GM12878 (cell line): ENCODE measurements at regions not wholly inside any gene's neighbourhood (a gene's known extent, or its start where the extent isn't known, plus 50 kb on each side); places are given as distances from the start of the nearest gene placed in this dataset. TPM values are rescaled to one million over a fixed set of nuclear protein-coding genes. Genes with fewer than 3 reads are reported as not detected.
"Not testable (repeated sequence)": the region's sequence is repeated elsewhere in the genome, so short reads cannot be mapped to it uniquely, and the experiment has no call there.

Experiments
- ATAC-seq: fragments of 200-7000 bp; cut with Tn5 transposase; 3 replicates; pipeline ENCODE4 v1.9.1; 2020; ENCODE audit warnings: mild to moderate bottlenecking, moderate library complexity
- BruUV-seq: library from RNA; stranded (reverse); fragments of 400-500 nt; replicated peaks from 2 replicates; lab custom pipeline; 2021; lab: Mats Ljungman, UMichigan
- CTCF ChIA-PET: fragments of 300-600 bp; sonication (Branson Sonifier 250); formaldehyde crosslinking; extraction: SDS; loops from one replicate; lab custom pipeline; 2021; ENCODE audit warnings: inconsistent platforms; lab: Yijun Ruan, JAX
- POLR2A ChIA-PET: fragments of 350-600 bp; formaldehyde crosslinking; extraction: SDS; loops from one replicate; lab custom pipeline; 2021; ENCODE audit warnings: inconsistent platforms; lab: Charles Lee
- RAD21 ChIA-PET: fragments of 300-600 bp; sonication (Branson Sonifier 250); formaldehyde crosslinking; loops from one replicate; lab custom pipeline; 2023; ENCODE audit warnings: antibody characterized with exemption; ENCODE audit not compliant: unreplicated experiment; lab: Charles Lee
- SMC1A ChIA-PET: fragments of 300-600 bp; sonication (Branson Sonifier 250); formaldehyde crosslinking; loops from one replicate; lab custom pipeline; 2023; ENCODE audit not compliant: unreplicated experiment, uncharacterized antibody; lab: Charles Lee
- DNase-seq: peaks from one replicate; pipeline ENCODE4 v3.0.0-alpha.2; 2011; ENCODE audit warnings: low read depth, low spot score
- FAIRE-seq: peaks from 3 replicates; lab custom pipeline; 2011; peaks lifted over from hg19 to GRCh38; lab: Jason Lieb, UNC
- H2AFZ ChIP-seq: 2 replicates; pipeline ENCODE4 v1.6.0; 2011; ENCODE audit warnings: low read depth, low read length, control low read depth; ENCODE audit not compliant: control insufficient read depth
- H3K27ac ChIP-seq: 2 replicates; pipeline ENCODE4 v1.5.1; 2011; ENCODE audit warnings: control low read depth; ENCODE audit not compliant: control insufficient read depth, insufficient read depth
- H3K27me3 ChIP-seq, 2 experiments: replicated peaks in 1 of 2; 2 replicates each; pipeline versions ENCODE4 v1.6.0 to v1.6.1; 2011; ENCODE audit warnings: low read length in 1 of 2; ENCODE audit not compliant: control insufficient read depth in 2 of 2, insufficient read depth in 2 of 2
- H3K36me3 ChIP-seq, 2 experiments: 2 replicates each; pipeline ENCODE4 v1.5.1; 2011; ENCODE audit warnings: low read length in 1 of 2; ENCODE audit not compliant: control insufficient read depth in 2 of 2, insufficient read depth in 2 of 2
- H3K4me1 ChIP-seq: 2 replicates; pipeline ENCODE4 v1.6.1; 2011; ENCODE audit warnings: mild to moderate bottlenecking, low read length, moderate library complexity, mixed read lengths; ENCODE audit not compliant: control insufficient read depth, insufficient read depth
- H3K4me2 ChIP-seq: 2 replicates; pipeline ENCODE4 v1.6.0; 2011; ENCODE audit warnings: control low read depth; ENCODE audit not compliant: control insufficient read depth, insufficient read depth
- H3K4me3 ChIP-seq: fragments of 200-600 bp; sonication (generic); 2 replicates; pipeline ENCODE4 v1.5.1; 2016
- H3K79me2 ChIP-seq: 2 replicates; pipeline ENCODE4 v1.6.0; 2011; ENCODE audit warnings: low read length; ENCODE audit not compliant: control insufficient read depth, insufficient read depth
- H3K9ac ChIP-seq: 2 replicates; pipeline ENCODE4 v1.8.0; 2011; ENCODE audit warnings: low read length, control low read depth, mixed read lengths; ENCODE audit not compliant: control insufficient read depth, insufficient read depth
- H3K9me3 ChIP-seq: replicated peaks from 3 replicates; pipeline ENCODE4 v1.5.1; 2011; ENCODE audit warnings: mild to moderate bottlenecking, low read length; ENCODE audit not compliant: control insufficient read depth, insufficient read depth
- H4K20me1 ChIP-seq: 2 replicates; pipeline ENCODE4 v1.6.0; 2011; ENCODE audit not compliant: control insufficient read depth, insufficient read depth
- SUZ12 ChIP-seq: fragments of 200-600 bp; sonication (generic); IDR thresholded peaks from one replicate; pipeline ENCODE4 v1.6.1; 2018; ENCODE audit warnings: antibody characterized with exemption, mild to moderate bottlenecking; ENCODE audit not compliant: unreplicated experiment
- WGBS: methylation state at CpG from one replicate; pipeline ENCODE4 v1.1.6; 2016; ENCODE audit warnings: low lambda C conversion rate; ENCODE audit not compliant: insufficient replicate concordance, insufficient coverage; ENCODE audit errors: missing lambda C conversion rate; 5-methylcytosine and 5-hydroxymethylcytosine counted together
- in situ Hi-C: fragments of 300-500 bp; cut with MboI; formaldehyde crosslinking; loops from 9 replicates; pipeline ENCODE4 v1.14.3; 2018; ENCODE audit warnings: mixed read lengths
- intact Hi-C: fragments of 100-400 bp; cut with micrococcal nuclease; formaldehyde crosslinking; loops from one replicate; pipeline ENCODE4 v1.14.2; 2022; ENCODE audit not compliant: unreplicated experiment
- microRNA counts: library from miRNA; unstranded; fragments of <30 nt; microRNA quantifications from one replicate; lab custom pipeline; 2016
- microRNA-seq: library from miRNA; unstranded; fragments of <30 nt; microRNA quantifications from one replicate; pipeline ENCODE4, GENCODE V29; 2018
- small RNA-seq: library from RNA; depleted of rRNA; stranded (forward); fragments of <200 nt; gene quantifications from one replicate; pipeline ENCODE3, GENCODE V24; 2014

- not testable (repeated sequence) for BruUV-seq
Observed at GRCh38 chr1:9941-10717, 441.3 kb downstream of the OR4F29 start.

More at GRCh38 chr1:9941-10717, 441.3 kb downstream of the OR4F29 start:
- peak; percentile 39; the same call in 1 of the 3 replicates for ATAC-seq
- WGBS: 72% methylated on average over 8 of the region's 37 CpGs
- DNase-seq, H4K20me1 ChIP-seq, H3K27me3 ChIP-seq, RAD21 ChIA-PET, POLR2A ChIA-PET, H3K9ac ChIP-seq, CTCF ChIA-PET, H3K36me3 ChIP-seq, H3K4me2 ChIP-seq, H3K79me2 ChIP-seq, H2AFZ ChIP-seq, SMC1A ChIA-PET, intact Hi-C loops, H3K4me1 ChIP-seq, H3K4me3 ChIP-seq, in situ Hi-C loops, H3K27ac ChIP-seq, H3K9me3 ChIP-seq: not testable (repeated sequence)
- TF ChIP-seq SUZ12: peak; percentile 99
- peak; percentile 83 for FAIRE-seq

MicroRNA genes in the stretch of these regions (microRNA counts, 767-probe panel; counts per million panel counts)
- microRNA hsa-miR-1302 (lab: Ali Mortazavi, UCI): 1,125 counts per million, percentile 35 among the panel's probes with 10 or more counts

Small RNAs in the stretch of these regions (microRNA-seq; reads per million reads assigned to microRNA genes)
- not detected for gene MIR6859-1
- not detected for gene MIR6859-2

Small RNAs in the stretch of these regions (small RNA-seq; reads per million reads assigned to genes)
- not detected for gene AL627309.7
- gene MIR6859-1: not detected
- not detected for gene MIR6859-2
- not detected for gene RNU6-1100P
